Stimulated activated CD4-positive, alpha-beta T cell treated with anti-CD3 and anti-CD28 coated beads, Interleukin-1b, Interleukin-23, amount 100 ng/mL, for 24 hours (primary cell): ENCODE measurements at regions not wholly inside any gene's neighbourhood (a gene's known extent, or its start where the extent isn't known, plus 50 kb on each side); places are given as distances from the start of the nearest gene placed in this dataset.
A peak's percentile ranks its signal among the peaks of the same experiment; 100 is the strongest.
"Not testable (repeated sequence)": the region's sequence is repeated elsewhere in the genome, so short reads cannot be mapped to it uniquely, and the experiment has no call there.

Source experiments
- DNase-seq, 4 experiments: peaks; one replicate each; pipeline ENCODE4 v3.0.0-alpha.2; 2020; ENCODE audit warnings: low read depth in 4 of 4, low spot score in 1 of 4

DNA sequence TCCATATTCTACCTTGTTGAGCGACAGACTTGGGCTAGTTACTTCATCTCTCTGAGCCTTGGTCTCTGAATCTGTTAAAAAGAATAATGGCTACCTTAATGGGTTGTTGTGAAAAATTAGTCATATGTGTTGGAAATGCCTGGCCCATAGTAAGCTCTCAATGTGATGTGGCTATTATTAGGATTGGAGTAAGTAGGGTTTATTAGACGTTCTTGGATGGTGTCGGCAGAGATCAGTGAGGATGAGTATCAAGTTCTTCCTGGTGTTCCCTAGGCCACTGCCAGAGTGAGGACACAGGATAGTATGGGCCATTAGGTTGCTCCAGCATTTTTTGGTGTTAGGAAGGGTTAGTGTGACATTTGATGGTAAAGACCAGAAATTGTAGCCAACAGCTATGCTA is 121.1 kb upstream of the DUSP10 start:
- no peak for DNase-seq

DNA sequence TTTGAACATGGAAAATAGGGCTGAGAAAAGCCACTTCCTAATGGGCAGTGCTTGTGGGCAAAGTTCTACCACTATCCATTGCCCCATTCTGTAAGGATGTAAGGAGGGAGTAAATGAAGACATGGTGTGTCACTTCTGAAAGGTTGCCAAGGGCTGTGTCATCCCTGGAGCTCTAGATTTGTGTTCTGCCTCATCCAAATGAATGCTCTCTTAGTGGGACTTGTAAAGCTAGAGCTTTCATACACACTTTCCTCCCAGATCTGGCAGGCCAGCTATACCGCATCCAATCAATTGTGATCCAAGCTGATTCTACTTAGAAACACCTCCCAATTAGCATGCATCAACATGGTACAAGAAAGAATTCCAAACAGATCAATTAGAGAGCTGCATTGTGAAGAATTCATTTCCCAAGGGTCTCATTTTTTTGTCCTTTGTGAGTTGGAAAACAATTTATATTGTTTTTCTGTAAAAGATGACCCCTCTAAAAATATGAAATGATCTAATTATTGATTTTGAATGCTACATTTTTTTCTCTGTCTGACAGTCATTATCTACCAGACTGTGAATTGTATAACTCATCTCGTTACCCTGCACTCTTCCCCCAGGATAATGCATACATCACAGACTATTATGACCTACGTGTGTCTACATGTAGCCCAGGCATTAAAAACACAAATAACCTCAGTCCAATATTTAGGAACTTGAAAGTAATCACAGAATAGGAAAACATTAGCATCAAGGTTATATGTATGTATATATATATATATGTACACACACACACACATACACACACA is 117.1 kb upstream of the DUSP10 start:
- DNase-seq = no peak

DNA sequence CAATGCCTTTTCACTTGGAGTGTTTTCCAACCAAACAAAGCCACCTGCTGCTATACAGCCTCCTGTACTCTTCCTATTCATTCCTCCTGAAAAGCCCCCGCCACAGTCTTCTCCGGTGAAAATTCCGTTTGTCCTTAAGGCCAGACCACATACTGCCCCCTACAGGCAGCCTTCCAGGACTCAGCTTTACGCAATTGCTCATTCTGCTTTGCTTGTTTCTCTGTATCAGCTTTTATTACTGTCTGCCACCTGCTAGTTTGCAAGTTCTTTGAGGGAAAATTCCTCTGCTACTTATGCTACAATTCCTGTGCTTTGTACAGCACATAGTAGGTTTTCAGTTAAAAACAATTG is 115.2 kb upstream of the DUSP10 start:
- not testable (repeated sequence) for DNase-seq

DNA sequence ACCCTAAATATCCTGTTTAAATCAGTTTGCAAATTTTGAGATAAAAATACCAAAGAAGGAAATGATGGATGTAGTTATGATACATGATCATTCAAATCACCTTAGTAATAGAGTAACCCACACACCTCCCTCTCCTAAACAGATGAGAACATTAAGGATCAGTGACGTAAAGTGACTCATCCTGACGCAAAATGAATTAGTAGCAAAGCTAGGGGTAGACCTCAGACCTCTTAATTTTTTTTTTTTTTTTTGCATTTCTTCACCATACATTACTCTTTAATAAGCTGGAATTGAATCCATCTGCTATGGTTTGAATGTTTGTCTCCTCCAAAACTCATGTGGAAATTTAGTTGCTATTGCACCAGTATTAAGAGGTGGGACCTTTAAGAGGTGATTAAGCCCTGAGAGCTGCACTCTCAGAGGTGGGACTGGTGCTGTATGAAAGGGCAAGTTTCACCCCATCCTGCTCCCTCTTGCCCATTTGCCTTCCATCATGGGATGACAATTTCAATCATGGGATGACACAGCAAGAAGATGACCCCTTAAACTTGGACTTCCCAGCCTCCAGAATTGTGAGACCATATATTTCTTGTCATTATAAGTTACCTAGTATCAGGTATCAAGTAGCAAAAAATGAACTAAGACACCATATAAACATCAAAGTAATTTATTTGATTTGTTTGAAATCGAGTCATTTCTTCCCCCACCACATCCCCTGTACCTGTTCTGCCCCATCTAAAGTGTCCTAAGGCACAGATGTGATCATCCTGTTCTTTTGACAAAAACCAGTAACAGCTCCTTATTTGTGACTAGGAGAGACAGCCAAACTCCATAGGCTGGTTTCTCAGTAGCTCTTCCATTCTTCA is 114.6 kb upstream of the DUSP10 start:
- no peak for DNase-seq

DNA sequence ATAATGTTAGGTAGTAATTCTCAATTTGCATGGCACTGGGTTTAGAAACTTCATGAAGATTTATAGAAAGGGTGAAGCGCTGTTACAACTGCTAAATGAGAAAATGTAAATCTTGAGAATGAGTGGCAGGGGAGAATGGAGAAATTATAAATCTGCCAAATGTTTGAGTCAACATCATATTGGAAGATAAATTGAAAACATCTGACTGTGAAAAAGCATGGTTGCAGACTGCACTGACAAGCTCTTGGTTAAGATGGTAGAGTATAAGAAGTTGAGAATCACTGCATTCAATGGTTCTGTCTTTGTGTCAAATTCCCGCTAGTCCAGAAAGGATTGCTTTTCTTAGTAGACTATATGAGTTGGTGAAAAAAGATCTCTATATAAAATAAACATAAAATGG is 113.3 kb upstream of the DUSP10 start:
- DNase-seq = no peak

DNA sequence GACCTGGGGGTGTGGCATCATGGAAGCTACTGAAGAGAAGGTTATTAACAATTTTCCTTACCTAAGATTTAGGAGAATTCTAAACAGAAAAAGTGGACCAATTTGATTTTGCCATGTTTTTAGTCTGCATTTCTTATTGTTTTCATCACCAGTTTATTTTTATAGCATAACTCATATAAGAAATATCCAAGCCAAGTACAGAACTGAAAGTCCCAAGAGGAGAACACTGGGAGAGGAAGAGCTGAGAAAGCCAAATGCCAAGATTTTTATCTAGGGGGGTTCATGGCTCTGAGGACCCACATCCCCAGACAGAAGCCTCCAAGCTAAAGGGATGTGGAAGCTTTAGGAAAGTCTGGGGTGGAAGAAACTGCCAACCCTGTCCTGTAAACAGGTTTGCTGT is 109.4 kb upstream of the DUSP10 start:
- no peak for DNase-seq

DNA sequence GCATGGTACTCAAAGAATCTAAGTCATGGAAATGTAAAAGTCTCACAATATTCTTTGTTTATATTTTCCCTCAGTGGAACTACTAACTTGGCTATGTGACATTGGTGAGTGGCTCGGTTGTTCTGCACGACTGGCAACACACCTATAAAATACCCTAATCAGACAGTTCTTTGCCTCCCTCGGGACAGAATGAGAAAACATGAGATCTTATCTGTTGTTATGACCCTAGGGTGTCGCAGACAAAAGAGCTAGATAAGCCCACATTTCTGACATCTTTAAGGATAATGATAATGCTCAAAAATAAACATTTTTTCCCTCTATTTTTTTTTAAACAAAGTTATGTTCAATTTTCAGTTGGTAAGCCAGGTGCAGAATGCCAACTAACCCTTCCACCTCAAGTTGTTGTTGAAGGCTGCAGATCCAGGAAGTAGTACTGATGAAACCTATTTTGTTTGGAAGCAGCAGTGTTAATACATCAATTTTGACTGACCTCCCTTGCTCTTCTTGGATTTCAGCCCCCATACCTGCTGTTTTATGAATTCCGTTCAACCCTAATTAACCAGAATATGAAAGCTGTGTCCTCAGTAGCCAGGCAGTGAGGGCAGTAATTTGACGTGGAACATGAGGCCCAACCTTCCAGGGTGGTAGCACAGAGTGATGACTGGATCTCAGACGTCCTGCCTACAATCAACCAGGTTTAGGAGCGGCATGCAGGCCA is 108.7 kb upstream of the DUSP10 start:
- no peak for DNase-seq

DNA sequence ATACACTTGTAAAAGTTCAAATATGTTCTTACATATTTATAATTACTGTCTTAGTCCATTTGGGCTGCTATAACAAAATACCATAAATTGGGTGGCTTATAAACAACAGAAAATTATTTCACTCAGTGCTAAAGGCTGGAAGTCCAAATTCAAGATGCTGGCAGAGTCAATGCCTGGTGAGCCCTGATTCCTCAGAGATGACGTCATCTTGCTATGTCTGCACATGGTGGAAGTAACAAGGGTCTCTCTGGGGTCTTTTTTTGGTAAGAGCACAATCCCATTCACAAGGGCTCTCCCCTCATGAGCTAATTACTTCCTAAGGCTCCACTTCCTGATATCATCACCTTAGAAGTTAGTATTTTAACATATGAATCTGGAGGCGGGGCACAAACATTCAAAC is 108.0 kb upstream of the DUSP10 start:
- no peak for DNase-seq

DNA sequence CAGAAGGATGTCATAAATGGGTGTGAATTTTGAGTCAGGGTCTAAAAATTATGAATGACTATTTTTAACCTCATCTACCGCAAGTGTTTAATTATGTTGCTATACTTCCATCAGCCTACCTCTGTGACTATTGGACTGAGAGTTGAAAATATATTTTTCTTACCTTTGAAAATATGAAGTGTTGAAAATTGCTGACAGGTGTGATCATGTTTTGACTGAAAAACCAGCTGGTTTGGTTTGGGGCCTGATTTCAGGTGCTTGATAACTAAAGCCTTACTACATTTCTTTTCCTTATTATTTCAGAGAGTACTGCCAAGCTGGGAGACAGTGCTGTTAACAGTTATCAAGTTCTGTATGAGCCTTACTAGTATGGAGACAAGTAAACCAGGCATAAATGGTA is 107.2 kb upstream of the DUSP10 start:
- DNase-seq = no peak

DNA sequence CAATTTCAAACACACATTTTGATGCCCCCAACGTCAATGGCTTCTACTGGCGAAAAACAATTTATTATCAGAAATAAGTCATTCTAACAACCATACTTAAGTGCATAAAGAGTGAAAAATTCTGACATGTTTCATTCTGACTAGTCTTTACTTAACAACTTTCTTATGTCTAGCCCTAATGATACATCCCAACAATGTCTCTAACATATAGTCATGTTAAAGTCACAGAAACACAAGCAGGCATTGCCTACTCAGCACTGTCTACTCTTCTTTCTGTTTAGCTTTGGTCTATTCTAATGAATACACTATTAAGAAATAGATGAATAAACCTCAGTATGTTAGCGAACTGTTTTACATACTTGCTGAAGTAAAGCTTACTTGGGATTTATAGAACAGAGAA is 105.8 kb upstream of the DUSP10 start:
- DNase-seq = no peak

DNA sequence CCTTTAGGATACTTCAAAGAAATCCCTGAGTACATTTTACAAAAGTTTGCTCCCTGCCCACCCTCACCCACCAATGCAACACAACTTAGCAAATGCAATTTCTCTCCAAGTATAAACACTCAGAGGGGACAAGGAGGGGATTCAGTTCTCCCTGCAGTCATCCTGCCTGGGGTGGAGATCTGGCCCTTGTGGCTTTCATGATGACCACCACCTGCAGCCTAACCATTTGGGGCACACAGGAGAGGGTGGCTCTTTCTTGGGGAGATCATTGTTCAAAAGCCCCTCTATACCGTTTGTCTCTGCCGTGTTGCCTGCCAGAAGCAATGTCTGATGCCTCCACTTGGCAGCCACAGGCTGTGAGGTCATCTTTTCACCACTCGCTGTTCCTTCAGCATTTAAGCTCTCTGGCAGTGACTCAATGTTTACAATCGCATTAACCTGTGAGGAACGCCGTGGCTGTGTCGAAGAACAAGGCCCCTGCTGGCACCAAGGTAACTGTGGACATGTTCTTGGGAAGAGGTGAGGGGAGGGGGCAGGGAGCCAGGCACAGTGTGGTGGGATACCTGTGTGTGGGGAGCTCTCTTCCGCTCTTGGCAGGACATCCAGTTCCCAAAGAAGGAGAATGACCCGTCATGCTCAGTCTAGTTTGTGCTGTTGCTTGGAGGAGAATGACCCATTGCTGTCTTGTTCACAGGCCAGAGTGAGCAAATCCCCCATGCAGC is 103.9 kb upstream of the DUSP10 start:
- no peak for DNase-seq

DNA sequence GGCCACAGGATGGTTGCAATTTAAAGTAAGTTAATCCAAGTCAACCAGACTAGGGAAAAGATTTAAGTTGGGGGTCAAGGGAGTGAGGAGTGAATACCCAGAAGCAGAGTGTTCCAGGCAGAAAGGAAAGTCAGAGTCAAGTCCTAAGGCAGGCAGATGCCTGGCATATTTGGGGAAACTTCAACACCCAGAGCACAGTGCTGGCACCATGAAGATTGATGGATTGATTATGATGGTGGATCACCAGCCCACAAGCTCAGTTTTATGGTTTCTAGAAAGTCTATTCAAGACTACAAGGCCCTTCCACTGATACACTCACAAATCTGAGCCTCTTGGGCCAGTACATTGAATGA is 100.1 kb upstream of the DUSP10 start:
- no peak for DNase-seq

DNA sequence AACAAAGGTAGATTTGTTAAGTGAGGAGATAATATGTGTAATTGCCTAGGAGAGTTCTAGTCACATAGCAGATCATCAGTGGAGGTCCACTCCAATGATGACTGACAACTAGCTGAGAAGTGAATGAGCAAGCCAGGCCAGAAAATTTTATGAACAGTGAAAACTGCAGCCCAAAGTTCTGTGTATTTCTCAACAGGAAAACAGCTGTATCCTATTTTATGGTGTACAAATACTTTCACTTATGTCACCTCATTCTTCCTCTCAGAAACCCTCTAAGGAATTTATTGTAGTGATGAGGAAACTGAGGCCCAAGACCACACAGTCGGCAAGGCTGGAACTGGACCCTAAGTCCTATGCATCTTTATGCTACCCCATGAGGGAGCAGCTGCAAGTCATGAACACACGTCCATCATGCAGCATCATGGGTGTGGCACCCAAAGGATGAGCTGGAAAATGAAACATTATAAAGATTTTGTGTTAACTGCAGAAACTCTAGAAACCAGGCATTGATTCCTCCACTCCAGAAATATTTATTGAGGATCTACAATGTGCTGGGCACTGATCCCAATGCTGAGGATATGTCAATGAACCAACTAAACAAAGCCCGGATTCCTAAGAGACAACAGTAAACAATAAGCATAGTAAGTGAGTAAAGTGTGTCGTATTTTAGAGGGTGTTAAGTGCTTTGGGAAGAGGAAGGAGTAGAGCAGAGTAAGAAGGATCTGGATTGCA is 99.5 kb upstream of the DUSP10 start:
- DNase-seq = no peak

DNA sequence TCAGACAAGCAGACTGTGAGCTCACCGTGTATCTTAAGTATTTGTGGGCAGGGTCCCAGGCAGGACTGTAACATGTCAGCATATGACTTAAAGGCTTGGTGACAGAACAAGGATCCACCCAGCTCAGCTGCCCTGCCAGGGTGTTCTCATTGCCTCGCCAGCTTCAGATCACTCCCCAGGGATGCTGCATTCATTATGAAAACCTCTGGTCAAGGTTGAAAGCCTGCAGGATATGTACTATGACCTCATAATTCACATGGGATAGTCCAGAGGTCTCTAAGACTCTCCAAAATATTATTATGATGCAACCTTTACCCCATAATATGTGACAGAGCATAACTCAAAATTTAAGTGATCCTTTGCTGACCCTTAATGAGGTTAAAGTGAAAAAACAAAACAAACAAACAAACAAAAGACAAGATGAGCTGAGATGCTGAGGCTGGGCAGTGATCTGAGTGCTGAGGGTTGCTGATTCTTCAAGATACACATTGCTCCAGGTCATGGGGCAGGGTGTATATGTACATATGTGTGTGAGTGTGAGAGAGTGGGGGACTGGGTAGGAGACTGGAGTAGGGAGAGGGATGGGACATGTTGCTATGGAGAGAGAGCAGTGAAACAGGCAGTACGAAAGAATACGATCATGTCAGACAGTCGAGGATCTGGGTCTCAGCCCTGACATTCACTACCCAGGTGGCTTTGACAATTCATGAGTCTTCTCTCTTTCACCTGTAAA is 98.8 kb upstream of the DUSP10 start:
- no peak for DNase-seq

DNA sequence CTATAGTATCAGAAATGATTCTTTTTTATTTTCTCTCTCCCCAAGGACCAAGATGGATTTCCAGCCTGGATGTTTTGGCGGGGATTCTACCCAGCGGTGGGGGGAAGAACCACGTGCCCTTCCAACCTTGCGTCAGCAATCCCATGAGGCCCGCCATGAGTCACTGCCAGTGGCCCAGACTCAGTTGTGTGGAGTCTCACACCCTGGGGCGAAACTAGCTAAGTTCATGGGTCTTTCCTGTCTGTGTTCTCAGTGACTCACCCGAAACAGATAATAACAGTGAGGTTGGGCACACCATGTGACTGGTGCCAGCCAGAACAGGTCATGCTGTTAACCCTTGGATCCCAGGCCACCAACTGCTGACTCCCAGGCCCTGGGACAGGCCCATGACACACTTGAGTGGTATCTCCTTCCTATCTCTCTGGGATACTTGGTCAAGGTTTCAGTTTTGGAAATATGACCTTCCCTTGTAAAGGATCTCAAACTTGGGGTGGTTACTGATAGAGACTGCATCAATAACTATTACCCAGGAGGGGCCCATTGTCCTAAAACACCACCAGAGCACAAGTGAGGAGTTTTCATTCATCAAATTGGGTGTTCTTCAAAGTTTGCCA is 98.0 kb upstream of the DUSP10 start:
- DNase-seq = peak; percentile 30 to 75 (median 57)

DNA sequence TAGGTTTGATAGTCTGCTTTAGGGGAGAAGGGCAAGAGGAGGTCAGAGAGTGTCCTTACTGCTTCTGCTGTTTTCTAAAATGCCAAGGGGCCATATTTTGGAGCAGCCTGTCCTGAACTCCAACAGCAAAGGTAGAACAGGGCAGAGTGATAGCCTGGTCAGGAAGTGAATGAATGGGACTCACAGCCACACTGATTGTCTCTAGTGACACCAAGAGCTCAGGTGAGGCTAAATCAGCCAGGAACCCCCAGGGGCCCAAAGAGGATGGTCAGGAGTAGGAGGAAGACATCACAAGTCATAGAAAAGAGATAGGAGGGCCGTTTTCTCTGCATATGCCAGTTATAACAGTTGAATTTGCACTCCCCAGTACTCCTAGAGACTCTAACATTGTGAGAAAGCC is 97.4 kb upstream of the DUSP10 start:
- DNase-seq = no peak

DNA sequence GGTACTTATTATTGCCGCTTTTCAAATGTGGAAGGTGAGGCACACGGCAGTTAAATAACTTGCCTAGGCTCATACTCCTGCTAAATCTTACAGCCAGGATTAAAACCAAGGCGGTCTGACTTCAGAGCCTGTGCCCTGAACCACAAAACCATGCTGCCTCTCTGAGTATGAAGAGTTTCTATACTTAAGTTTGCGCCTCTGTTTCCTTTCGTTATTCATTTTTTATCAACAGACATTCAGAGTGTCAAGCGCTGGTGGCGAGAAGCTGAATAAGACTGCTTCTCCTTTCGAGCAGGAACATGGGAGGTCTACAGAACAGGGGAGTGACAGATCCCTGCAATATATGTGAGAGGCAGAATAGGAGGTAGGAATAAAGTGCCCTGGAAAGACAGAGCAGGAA is 96.0 kb upstream of the DUSP10 start:
- DNase-seq = peak in 1 of 4 experiments; percentile 13

DNA sequence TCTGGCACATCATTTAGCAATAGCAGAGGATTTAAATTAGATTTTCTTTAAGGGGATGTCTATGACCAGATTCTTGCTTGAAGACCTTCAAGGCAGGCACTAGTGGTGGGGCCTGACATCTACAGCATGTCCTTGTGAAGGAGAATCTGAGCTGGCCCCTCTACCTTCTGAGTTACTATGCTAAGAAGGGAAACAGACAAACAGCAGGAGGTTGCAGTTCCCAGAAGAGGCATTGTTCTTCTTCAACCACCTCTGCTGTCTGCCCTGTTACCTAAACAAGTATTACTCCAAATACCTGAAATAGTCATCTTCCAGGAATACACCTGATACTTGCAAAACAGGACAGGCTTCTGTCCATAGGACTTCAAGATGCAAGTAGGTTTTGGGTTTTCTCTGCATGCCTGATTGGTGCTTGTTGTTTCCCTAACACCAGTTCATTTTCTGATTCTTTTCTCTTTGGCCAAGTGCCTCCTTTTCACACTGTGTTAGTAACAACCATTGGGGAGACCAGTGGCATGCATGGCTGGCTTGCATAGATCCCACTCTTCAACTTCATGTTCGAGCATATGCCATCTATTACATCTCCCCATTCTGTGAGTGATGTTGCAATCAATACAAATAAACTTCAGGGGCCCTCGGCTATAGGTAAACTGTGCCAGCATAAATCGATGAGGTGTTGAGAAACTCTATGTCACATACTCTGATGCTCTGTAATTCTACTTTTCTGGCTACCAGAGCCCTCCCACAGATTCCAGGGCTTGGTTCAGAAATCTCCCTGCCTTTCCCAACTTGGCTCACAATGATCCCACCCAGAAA is 93.0 kb upstream of the DUSP10 start:
- DNase-seq = no peak

DNA sequence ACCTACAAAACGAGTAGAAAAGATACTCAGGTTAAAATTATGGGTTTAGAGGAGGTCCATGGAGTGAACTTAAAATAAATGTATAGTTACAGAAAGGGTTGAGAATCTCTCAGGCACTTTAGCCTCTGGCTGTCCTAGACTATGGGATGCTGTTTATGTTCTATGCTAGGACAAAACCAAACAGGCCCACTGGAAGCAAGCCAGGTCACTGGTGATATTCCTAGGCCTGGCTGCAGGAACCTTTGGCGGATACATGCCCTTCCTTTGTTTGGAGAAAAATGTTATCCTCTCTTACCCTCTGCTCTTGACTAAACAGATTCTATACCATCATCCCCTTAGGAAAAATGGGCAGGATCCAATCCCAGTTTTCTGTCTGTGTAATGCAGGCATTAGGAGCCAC is 90.7 kb upstream of the DUSP10 start:
- DNase-seq = no peak
